ENCODE measurements at regions not wholly inside any gene's neighbourhood (a gene's known extent, or its start where the extent isn't known, plus 50 kb on each side); places are given as distances from the start of the nearest gene placed in this dataset.

- TF ChIP-seq SUZ12 (IDR thresholded peaks at IDR 0.05; ENCODE audit: extremely low read depth, insufficient read depth, insufficient read length) (no peak), ZNF274 (IDR thresholded peaks at IDR 0.05; ENCODE audit: low read depth, low read length) (no peak)
Measured at GRCh38 chr4:13840502-13841190, 213.1 kb upstream of the BOD1L1 start.

All from NT2/D1 (cell line).